ENCODE measurements at regions not wholly inside any gene's neighbourhood (a gene's known extent, or its start where the extent isn't known, plus 50 kb on each side); places are given as distances from the start of the nearest gene placed in this dataset.

GRCh38 chr2:14123436-14124103 lies 508.9 kb upstream of the LRATD1 start:
- no peak for DNase-seq

- no peak for DNase-seq
These were observed 506.8 kb upstream of the LRATD1 start for GRCh38 chr2:14125624-14126293.

GRCh38 chr2:14126846-14127245 lies 505.7 kb upstream of the LRATD1 start:
- DNase-seq = no peak

- DNase-seq = no peak
These were observed 504.8 kb upstream of the LRATD1 start for GRCh38 chr2:14127765-14128164.

GRCh38 chr2:14132386-14132785 lies 500.1 kb upstream of the LRATD1 start:
- no peak for DNase-seq

GRCh38 chr2:14134771-14135170 lies 497.7 kb upstream of the LRATD1 start:
- no peak for DNase-seq

GRCh38 chr2:14136030-14136429 lies 496.5 kb upstream of the LRATD1 start:
- no peak for DNase-seq

GRCh38 chr2:14137643-14138042 lies 494.9 kb upstream of the LRATD1 start:
- peak; percentile 24 to 30 for DNase-seq

- DNase-seq = no peak
These were observed 492.4 kb upstream of the LRATD1 start for GRCh38 chr2:14140009-14140550.

GRCh38 chr2:14143435-14143834 lies 489.1 kb upstream of the LRATD1 start:
- no peak for DNase-seq

- DNase-seq = no peak
These were observed 484.3 kb upstream of the LRATD1 start for GRCh38 chr2:14148216-14148615.

GRCh38 chr2:14157816-14158215 lies 474.7 kb upstream of the LRATD1 start:
- no peak for DNase-seq

GRCh38 chr2:14180333-14180732 lies 452.2 kb upstream of the LRATD1 start:
- no peak for DNase-seq

GRCh38 chr2:14182227-14182946 lies 450.1 kb upstream of the LRATD1 start:
- DNase-seq = no peak

GRCh38 chr2:14185906-14186305 lies 446.6 kb upstream of the LRATD1 start:
- no peak for DNase-seq

GRCh38 chr2:14188446-14188845 lies 444.1 kb upstream of the LRATD1 start:
- no peak for DNase-seq

GRCh38 chr2:14189929-14190328 lies 442.6 kb upstream of the LRATD1 start:
- DNase-seq = no peak

GRCh38 chr2:14194233-14194632 lies 438.3 kb upstream of the LRATD1 start:
- no peak for DNase-seq

- DNase-seq = no peak
These were observed 435.2 kb upstream of the LRATD1 start for GRCh38 chr2:14197293-14197692.

GRCh38 chr2:14199040-14199439 lies 433.5 kb upstream of the LRATD1 start:
- DNase-seq = no peak

- no peak for DNase-seq
These were observed 413.2 kb upstream of the LRATD1 start for GRCh38 chr2:14219306-14219705.

GRCh38 chr2:14220101-14220500 lies 412.4 kb upstream of the LRATD1 start:
- no peak for DNase-seq

- no peak for DNase-seq
These were observed 411.1 kb upstream of the LRATD1 start for GRCh38 chr2:14221466-14221865.

GRCh38 chr2:14223576-14223975 lies 408.9 kb upstream of the LRATD1 start:
- DNase-seq = no peak
